Tibial nerve (tissue), 4 donors: ENCODE measurements at regions not wholly inside any gene's neighbourhood (a gene's known extent, or its start where the extent isn't known, plus 50 kb on each side); places are given as distances from the start of the nearest gene placed in this dataset.

Experiments
- DNase-seq, 2 donors: peaks; one replicate each; pipeline ENCODE4 v3.0.0-alpha.2; 2019; ENCODE audit warnings: low spot score in 2 of 2
- H3K27ac ChIP-seq, 4 donors: fragments of 200-600 bp; sonication (generic) in 3 of 4; one replicate each; pipeline ENCODE4 v1.5.1; 2017 to 2019; ENCODE audit warnings: mild to moderate bottlenecking in 1 of 4
- H3K27me3 ChIP-seq, 2 donors: fragments of 200-600 bp; sonication (generic) in 1 of 2; one replicate each; pipeline versions ENCODE4 v1.5.1 to v1.6.0; 2017 to 2019
- H3K36me3 ChIP-seq, 3 donors: fragments of 200-600 bp; sonication (generic); one replicate each; pipeline ENCODE4 v1.5.1; 2018 to 2019
- H3K4me1 ChIP-seq, 4 donors: fragments of 200-600 bp; sonication (generic) in 3 of 4; one replicate each; pipeline ENCODE4 v1.5.1; 2017 to 2019
- H3K4me3 ChIP-seq, 4 donors: fragments of 200-600 bp; sonication (generic) in 3 of 4; one replicate each; pipeline ENCODE4 v1.5.1; 2017 to 2019; ENCODE audit warnings: mild to moderate bottlenecking in 1 of 4, moderate library complexity in 1 of 4
- H3K9me3 ChIP-seq, 4 donors: fragments of 200-600 bp; sonication (generic) in 3 of 4; one replicate each; pipeline ENCODE4 v1.5.1; 2017 to 2019
- EP300 ChIP-seq, 2 donors: sonication (generic); formaldehyde crosslinking; IDR thresholded peaks; one replicate each; pipeline ENCODE4 v1.6.1; 2017; ENCODE audit warnings: antibody characterized with exemption in 2 of 2, mild to moderate bottlenecking in 1 of 2
- POLR2A ChIP-seq, 2 donors: fragments of 450-650 bp; IDR thresholded peaks; one replicate each; pipeline ENCODE4 v1.6.1; 2017; ENCODE audit warnings: antibody characterized with exemption in 2 of 2, mild to moderate bottlenecking in 2 of 2, moderate library complexity in 2 of 2
- WGBS, 2 donors: methylation state at CpG; one replicate each; pipeline ENCODE4 v1.1.5; 2018; 5-methylcytosine and 5-hydroxymethylcytosine counted together
- TF ChIP-seq, protein P1 (sequence below), 5 experiments: fragments of 200-600 bp in 3 of 5; fragments of 450-650 bp in 2 of 5; sonication (generic) in 3 of 5; IDR thresholded peaks; one replicate each; pipeline ENCODE4 v1.5.1; 2016 to 2019; ENCODE audit warnings: antibody characterized with exemption in 5 of 5, mild to moderate bottlenecking in 3 of 5, moderate library complexity in 2 of 5

DNA sequence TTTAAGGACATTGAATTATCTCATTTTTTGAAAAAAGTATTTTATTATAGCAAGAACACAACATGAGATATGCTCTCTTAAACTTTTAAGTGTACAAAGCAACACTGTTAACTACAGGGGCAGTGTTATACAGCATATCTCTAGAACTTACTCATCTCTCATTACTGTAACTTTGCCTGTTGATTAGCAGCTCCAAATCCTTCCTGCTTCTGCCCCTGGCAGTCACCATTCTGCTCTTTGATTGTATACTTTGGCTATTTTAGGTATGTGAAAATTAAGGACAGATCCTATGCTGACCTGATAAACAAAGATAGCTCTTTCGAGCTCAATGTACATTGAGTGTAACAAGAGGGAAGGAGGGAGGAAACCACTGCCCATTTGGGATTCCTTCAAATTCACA lies 1349.8 kb upstream of the GJE1 start:
- Histone ChIP-seq H3K4me3 (no peak overlapping the region), H3K9me3 (no peaks in the 10 kb centered on the region), H3K36me3 (no peaks in the 10 kb centered on the region), H3K4me1 (no peaks in the 10 kb centered on the region), H3K27ac (no peak overlapping the region), H3K27me3 (no peaks in the 10 kb centered on the region)
- TF ChIP-seq POLR2A (IDR thresholded peaks at IDR 0.05), result no peak
- TF ChIP-seq EP300 (IDR thresholded peaks at IDR 0.05), result no peak
- TF ChIP-seq, protein P1, sequence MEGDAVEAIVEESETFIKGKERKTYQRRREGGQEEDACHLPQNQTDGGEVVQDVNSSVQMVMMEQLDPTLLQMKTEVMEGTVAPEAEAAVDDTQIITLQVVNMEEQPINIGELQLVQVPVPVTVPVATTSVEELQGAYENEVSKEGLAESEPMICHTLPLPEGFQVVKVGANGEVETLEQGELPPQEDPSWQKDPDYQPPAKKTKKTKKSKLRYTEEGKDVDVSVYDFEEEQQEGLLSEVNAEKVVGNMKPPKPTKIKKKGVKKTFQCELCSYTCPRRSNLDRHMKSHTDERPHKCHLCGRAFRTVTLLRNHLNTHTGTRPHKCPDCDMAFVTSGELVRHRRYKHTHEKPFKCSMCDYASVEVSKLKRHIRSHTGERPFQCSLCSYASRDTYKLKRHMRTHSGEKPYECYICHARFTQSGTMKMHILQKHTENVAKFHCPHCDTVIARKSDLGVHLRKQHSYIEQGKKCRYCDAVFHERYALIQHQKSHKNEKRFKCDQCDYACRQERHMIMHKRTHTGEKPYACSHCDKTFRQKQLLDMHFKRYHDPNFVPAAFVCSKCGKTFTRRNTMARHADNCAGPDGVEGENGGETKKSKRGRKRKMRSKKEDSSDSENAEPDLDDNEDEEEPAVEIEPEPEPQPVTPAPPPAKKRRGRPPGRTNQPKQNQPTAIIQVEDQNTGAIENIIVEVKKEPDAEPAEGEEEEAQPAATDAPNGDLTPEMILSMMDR (IDR thresholded peaks at IDR 0.05), result no peak
- 74 to 89% methylated on average over 1 of the region's 1 CpG for WGBS, 2 donors
- no peak for DNase-seq

DNA sequence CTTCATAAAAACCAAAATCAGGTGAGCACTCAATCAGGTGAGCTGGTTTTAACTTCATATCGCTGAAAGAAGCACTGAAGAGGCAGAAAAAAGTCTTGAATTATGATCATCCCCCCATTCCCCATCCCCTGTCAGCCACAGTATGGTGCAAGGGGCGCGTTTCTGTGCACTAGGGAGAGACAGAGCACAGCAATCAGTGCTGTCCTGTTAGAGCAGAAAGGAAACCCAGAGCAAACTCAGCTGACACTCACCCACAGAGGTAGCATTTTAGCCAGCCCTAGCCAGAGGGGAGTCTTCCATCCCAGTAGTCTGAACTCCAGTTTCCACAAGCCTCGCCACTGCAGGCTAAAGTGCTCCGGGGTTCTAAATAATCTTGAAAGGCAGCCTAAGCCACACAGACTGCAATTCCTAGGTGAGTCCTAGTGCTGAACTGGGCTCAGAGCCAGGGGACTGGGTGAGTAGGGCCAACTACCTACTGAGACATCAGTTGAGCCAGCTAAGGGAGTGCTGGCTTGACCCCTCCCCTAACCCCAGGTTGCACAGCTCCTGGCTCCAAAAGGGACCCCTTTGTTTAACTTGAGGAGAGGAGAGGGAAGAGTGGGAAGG lies 1352.6 kb upstream of the GJE1 start:
- no peak for TF ChIP-seq EP300 (IDR thresholded peaks at IDR 0.05)
- WGBS, 2 donors, result 90 to 94% methylated on average over 5 of the region's 5 CpGs
- Histone ChIP-seq H3K4me1 (no peaks in the 10 kb centered on the region), H3K27me3 (no peaks in the 10 kb centered on the region), H3K9me3 (no peaks in the 10 kb centered on the region), H3K27ac (no peak overlapping the region), H3K36me3 (no peaks in the 10 kb centered on the region), H3K4me3 (no peak overlapping the region)
- DNase-seq, result no peak

DNA sequence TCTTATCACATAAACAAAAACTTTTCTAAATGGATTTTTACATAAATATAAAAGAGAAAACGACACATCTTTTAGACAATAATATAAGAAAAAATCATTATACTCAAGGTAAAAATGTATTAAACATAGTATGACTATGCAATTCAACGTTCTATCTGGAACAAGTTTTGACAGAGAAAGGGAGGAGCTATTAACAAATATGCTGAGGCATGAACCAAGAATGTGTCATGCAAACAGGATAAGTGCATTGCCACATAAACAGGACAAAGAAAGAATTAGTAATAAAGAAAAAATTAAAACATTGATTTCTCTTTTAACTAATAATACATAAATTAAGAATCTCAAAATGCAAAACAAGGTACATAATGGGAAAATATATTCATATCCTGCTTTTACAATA lies 1353.4 kb upstream of the GJE1 start:
- no peak overlapping the region for H3K27ac ChIP-seq
- no peaks in the 10 kb centered on the region for H3K27me3 ChIP-seq
- TF ChIP-seq EP300 (IDR thresholded peaks at IDR 0.05) (no peak), POLR2A (IDR thresholded peaks at IDR 0.05) (no peak)
- TF ChIP-seq, protein P1 (IDR thresholded peaks at IDR 0.05), result no peak
- H3K4me1 ChIP-seq, result peaks cover 0 to 4% (median 0%) of the 10 kb centered on the region in 4 donors
- DNase-seq, result no peak
- no peaks in the 10 kb centered on the region for H3K9me3 ChIP-seq
- WGBS, 2 donors, result 88 to 93% methylated on average over 2 of the region's 2 CpGs
- H3K36me3 ChIP-seq, result no peaks in the 10 kb centered on the region
- no peak overlapping the region for H3K4me3 ChIP-seq

DNA sequence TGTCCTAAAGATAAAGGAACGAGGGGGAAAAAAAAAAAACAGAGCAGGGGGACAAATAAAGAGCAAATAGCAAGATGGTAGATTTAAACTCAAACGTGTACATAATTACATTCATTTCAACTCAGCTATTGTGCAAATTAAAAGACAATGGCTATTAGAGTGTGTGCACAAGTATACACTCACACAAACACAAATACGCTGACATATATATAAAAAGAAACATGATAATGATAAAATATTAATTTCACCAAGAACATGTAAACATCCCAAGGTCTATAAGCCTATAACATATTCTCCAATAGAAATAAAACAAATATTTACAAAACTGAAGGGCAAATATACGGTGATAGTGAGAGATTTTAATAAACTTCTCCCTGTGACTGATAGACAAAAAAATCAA lies 1354.9 kb upstream of the GJE1 start:
- no peaks in the 10 kb centered on the region for H3K36me3 ChIP-seq
- H3K4me1 ChIP-seq, result peaks cover 0 to 12% (median 0%) of the 10 kb centered on the region in 4 donors
- 87 to 93% methylated on average over 4 of the region's 4 CpGs for WGBS, 2 donors
- no peak overlapping the region for H3K27ac ChIP-seq
- H3K4me3 ChIP-seq, result no peak overlapping the region
- no peaks in the 10 kb centered on the region for H3K27me3 ChIP-seq
- TF ChIP-seq EP300 (IDR thresholded peaks at IDR 0.05) (no peak), POLR2A (IDR thresholded peaks at IDR 0.05) (no peak)
- TF ChIP-seq, protein P1 (IDR thresholded peaks at IDR 0.05), result no peak
- DNase-seq, result no peak
- no peaks in the 10 kb centered on the region for H3K9me3 ChIP-seq

DNA sequence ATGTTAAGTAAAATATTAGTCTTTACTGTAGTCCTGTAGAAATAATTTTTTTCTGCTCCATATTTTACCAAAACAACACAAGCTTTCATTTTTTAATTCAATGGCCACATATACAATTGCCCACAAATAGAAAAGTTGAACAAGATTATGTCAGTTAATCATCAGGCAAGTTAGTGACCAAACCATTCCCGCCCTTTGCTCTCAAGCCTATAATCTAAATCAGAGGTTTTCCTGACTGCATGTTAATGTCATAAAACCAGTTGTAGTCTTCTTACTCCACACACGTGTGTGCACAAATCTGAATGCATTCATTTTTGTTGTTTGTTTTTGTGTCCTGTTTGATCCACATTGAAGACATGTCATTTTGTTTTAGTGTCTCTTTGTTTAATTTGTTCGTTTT lies 1357.7 kb upstream of the GJE1 start:
- Histone ChIP-seq H3K27ac (no peak overlapping the region), H3K9me3 (no peaks in the 10 kb centered on the region), H3K36me3 (no peaks in the 10 kb centered on the region), H3K4me1 (peaks cover 0 to 12% (median 0%) of the 10 kb centered on the region in 4 donors), H3K27me3 (no peaks in the 10 kb centered on the region), H3K4me3 (no peak overlapping the region)
- no peak for DNase-seq
- TF ChIP-seq, protein P1 (IDR thresholded peaks at IDR 0.05), result no peak
- TF ChIP-seq EP300 (IDR thresholded peaks at IDR 0.05) (no peak), POLR2A (IDR thresholded peaks at IDR 0.05) (no peak)
- 81 to 89% methylated on average over 3 of the region's 3 CpGs for WGBS, 2 donors

DNA sequence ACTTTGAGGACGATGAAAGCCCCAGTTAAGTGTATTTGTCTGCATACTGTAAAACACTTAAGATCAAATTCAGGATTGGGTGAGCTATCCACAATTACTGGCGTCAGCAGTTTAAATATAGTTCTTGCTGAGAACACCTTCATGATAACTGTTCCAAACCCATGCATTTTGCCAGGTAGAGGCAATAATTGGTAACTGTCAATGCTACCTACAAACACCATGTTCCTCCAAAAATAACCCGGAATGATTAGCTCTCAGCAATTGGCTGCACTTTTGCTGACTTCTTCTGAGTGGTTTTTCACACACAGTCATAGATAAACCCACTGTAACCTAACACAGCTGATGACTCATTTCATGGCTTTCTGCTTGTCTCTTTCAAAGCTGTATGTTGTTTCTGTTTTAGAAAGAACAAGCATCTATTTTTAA lies 1358.6 kb upstream of the GJE1 start:
- no peak for DNase-seq
- Histone ChIP-seq H3K4me1 (peaks cover 0 to 12% (median 0%) of the 10 kb centered on the region in 4 donors), H3K27ac (no peak overlapping the region), H3K9me3 (no peaks in the 10 kb centered on the region), H3K27me3 (no peaks in the 10 kb centered on the region), H3K36me3 (no peaks in the 10 kb centered on the region), H3K4me3 (no peak overlapping the region)
- TF ChIP-seq POLR2A (IDR thresholded peaks at IDR 0.05), result no peak
- TF ChIP-seq, protein P1 (IDR thresholded peaks at IDR 0.05), result no peak
- TF ChIP-seq EP300 (IDR thresholded peaks at IDR 0.05), result no peak
- 33 to 43% methylated on average over 3 of the region's 3 CpGs for WGBS, 2 donors
